HUES64 (cell line): ENCODE measurements at regions not wholly inside any gene's neighbourhood (a gene's known extent, or its start where the extent isn't known, plus 50 kb on each side); places are given as distances from the start of the nearest gene placed in this dataset.

Source experiments
- H3K27ac ChIP-seq: 2 replicates; pipeline ENCODE4 v1.7.0; 2013; ENCODE audit warnings: low read depth, low read length, inconsistent platforms
- H3K27me3 ChIP-seq: 2 replicates; pipeline ENCODE4 v1.6.1; 2013; ENCODE audit warnings: mild to moderate bottlenecking, low read length; ENCODE audit not compliant: insufficient read depth
- H3K36me3 ChIP-seq: 2 replicates; pipeline ENCODE4 v1.6.1; 2013; ENCODE audit warnings: mild to moderate bottlenecking, low read length; ENCODE audit not compliant: insufficient read depth
- H3K4me1 ChIP-seq: 2 replicates; pipeline ENCODE4 v1.6.1; 2013; ENCODE audit warnings: mild to moderate bottlenecking, low read length, moderate library complexity; ENCODE audit not compliant: insufficient read depth
- H3K4me3 ChIP-seq: 2 replicates; pipeline ENCODE4 v1.5.1; 2013; ENCODE audit warnings: mild to moderate bottlenecking, low read length, moderate library complexity
- H3K9ac ChIP-seq: 2 replicates; pipeline ENCODE4 v1.6.1; 2013; ENCODE audit warnings: mild to moderate bottlenecking, low read depth, low read length
- H3K9me3 ChIP-seq: 2 replicates; pipeline ENCODE4 v1.6.1; 2013; ENCODE audit warnings: low read depth, low read length; ENCODE audit not compliant: insufficient read depth
- WGBS: fragments of 150-250, 120-280 bp; methylation state at CpG from one replicate; pipeline ENCODE4 v1.1.7; 2013; ENCODE audit warnings: missing lambda C conversion rate; 5-methylcytosine and 5-hydroxymethylcytosine counted together

DNA sequence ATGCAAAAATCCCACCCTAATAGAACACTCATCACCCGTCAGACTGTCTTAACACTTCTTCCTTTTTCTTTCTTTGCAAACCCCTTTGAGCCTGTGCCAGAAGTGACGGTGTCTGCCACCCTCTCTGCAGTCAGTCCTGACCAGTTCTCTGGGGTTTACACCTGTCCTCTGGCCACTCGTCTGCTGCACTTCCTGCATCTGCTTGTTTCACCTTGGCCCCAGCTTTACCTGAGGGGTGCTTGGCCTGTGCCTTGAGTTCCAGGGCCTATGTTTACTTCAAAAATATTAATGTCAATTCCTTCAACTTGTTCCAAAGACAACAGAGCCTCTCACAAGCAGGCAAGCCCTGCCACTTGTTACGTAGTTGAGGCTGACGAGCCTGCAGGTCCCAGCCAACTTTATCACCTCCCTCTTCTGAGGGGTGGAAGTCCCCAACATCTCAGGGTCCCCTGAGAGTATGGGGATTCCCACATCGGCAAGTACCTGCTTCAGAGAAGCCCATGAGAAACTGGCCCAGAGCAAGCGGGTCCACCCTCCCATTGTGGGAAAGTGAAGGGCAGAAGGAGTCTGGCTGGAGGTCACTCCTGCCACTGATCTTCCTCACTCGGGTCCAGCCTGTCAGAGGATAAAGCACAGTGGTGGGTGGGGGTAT is 205.4 kb downstream of the DAD1 start:
- H3K27ac ChIP-seq: no peak overlapping the region
- no peak overlapping the region for H3K9ac ChIP-seq

DNA sequence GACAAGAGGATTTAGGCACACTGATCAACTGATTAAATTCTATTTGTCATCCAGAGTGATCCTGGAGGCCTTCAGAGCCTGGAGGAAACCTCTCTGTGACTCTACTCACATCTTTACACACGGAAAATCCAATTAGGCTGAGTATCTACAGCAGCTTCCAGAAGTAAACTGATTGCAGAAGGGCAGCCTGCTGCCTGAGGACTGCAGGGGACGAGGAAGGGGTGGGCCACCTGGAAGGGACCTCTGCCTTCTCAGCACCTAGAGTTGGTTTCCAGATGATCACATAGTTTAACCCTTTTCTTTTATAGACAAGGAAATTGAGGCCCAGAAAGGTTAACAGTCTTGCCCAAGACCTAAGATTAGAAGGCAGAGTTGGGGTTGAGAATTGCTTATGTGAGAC is 206.1 kb downstream of the DAD1 start:
- Histone ChIP-seq H3K27ac (no peak overlapping the region), H3K36me3 (no peaks in the 10 kb centered on the region), H3K4me1 (peaks cover 5% of the 10 kb centered on the region; the same call in 1 of the 2 replicates), H3K27me3 (no peaks in the 10 kb centered on the region), H3K4me3 (no peak overlapping the region), H3K9ac (no peak overlapping the region), H3K9me3 (no peaks in the 10 kb centered on the region)
- WGBS: 87% methylated on average over 2 of the region's 2 CpGs

More for the DNA sequence above, 205.4 kb downstream of the DAD1 start:
- no peaks in the 10 kb centered on the region for H3K27me3 ChIP-seq
- no peak overlapping the region for H3K4me3 ChIP-seq
- H3K9me3 ChIP-seq: no peaks in the 10 kb centered on the region
- H3K36me3 ChIP-seq: no peaks in the 10 kb centered on the region
- peaks cover 5% of the 10 kb centered on the region; the same call in 1 of the 2 replicates for H3K4me1 ChIP-seq
- WGBS: 78% methylated on average over 8 of the region's 8 CpGs

DNA sequence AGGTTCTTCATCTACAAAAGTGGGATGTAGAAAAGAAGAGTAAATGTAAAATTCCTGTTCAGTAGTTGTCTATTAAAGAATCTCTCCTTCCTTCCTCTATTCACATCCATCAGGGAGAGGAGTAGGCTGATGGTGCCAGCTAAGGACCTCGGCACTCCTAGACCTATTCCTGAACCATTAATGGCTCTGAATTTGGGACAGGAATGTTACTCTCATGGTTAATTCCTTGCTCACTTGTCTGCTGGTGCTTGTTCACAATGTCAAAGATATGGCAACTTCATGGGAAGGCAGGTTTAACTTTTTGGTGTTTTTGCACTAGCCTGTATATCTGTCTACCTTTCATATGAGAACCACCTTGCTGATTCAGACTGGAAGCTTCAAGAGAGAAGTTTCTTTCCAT is 206.6 kb downstream of the DAD1 start:
- Histone ChIP-seq H3K27ac (no peak overlapping the region), H3K9me3 (no peaks in the 10 kb centered on the region), H3K27me3 (no peaks in the 10 kb centered on the region), H3K4me1 (peaks cover 5% of the 10 kb centered on the region; the same call in 1 of the 2 replicates), H3K9ac (no peak overlapping the region), H3K36me3 (no peaks in the 10 kb centered on the region), H3K4me3 (no peak overlapping the region)
- WGBS: 100% methylated on average over 1 of the region's 1 CpG

DNA sequence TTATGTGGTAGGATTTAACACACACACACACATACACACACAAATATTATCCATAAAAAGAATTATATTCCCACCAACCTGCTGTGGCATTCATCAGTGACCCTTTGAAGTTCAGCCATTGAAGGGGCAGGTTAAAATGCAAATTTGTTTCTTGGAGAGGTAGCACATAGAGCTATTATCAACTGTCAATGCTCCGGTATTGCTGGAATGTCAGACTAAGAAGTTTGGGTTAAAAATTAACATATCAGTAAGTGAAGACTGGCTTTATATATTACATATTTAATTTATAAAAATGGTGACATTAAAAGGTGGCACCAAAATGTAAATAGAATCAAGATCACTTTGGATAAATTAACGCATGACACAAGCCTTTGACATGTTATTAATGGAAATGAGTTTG is 207.3 kb downstream of the DAD1 start:
- Histone ChIP-seq H3K9me3 (no peaks in the 10 kb centered on the region), H3K27ac (no peak overlapping the region), H3K27me3 (no peaks in the 10 kb centered on the region), H3K9ac (no peak overlapping the region), H3K4me1 (peaks cover 5% of the 10 kb centered on the region; the same call in 1 of the 2 replicates), H3K4me3 (no peak overlapping the region), H3K36me3 (no peaks in the 10 kb centered on the region)
- WGBS: 81% methylated on average over 2 of the region's 2 CpGs

DNA sequence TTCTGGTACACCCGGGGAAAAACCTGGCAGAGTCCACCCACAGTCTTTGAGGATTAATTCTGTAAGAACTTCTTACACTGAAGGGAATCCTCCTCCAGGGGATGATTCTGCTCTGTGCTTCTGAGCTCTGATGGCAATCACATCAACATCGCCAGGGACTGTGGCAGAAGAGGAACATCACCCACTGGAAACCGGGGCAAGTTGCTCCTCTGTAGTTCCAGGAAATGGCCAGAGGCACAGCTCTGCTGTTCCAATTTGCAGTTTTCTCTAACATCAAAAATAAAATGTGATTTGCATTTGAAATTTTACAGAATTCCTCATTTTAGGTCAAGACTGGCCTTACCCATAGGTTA is 207.6 kb downstream of the DAD1 start:
- no peaks in the 10 kb centered on the region for H3K36me3 ChIP-seq
- 72% methylated on average over 3 of the region's 3 CpGs for WGBS
- no peak overlapping the region for H3K9ac ChIP-seq
- H3K27me3 ChIP-seq: no peaks in the 10 kb centered on the region
- peaks cover 5% of the 10 kb centered on the region; the same call in 1 of the 2 replicates for H3K4me1 ChIP-seq
- no peak overlapping the region for H3K4me3 ChIP-seq
- H3K9me3 ChIP-seq: no peaks in the 10 kb centered on the region
- H3K27ac ChIP-seq: no peak overlapping the region

DNA sequence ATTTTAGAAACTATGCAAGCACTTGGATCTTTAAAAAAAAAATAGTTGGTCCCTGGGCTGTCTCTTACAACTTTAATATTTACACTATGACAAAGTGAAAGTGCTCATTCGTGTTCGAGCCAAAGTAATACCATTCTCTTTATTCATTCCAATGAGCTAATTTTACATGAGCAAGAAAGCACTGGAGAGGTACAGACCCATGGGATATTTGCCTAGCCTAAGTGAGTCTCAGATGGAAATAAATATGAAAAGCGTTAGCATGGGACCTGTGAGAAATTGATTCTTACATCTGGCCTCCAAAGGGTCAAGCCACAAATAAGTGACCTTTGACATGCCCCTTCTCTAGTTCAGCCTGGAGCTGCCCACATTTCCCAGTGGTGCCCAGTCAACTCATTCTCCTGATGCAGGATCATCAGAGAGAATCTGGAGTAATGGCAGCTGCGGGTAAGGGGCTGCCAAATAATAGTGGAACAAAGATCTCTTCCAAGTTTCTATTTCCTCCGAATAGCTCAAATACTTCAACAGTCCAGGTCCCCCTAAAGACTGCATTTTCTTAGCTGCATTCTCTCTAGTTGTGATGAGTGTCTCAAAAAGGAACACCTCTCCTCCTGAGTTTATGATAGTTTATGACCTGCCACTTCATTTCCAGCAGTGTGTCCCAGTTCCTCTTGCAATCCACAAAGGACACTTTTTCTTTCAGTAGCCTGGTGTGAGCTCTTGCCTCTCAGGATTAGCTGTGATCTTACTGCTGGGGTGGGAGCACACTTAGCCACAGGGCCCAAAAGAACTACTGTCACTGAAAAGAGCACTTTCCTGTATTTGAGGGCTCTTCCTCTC is 208.2 kb downstream of the DAD1 start:
- no peaks in the 10 kb centered on the region for H3K9me3 ChIP-seq
- H3K4me3 ChIP-seq: no peak overlapping the region
- no peaks in the 10 kb centered on the region for H3K36me3 ChIP-seq
- H3K27ac ChIP-seq: no peak overlapping the region
- peaks cover 5% of the 10 kb centered on the region; the same call in 1 of the 2 replicates for H3K4me1 ChIP-seq
- H3K27me3 ChIP-seq: no peaks in the 10 kb centered on the region
- no peak overlapping the region for H3K9ac ChIP-seq
- WGBS: 91% methylated on average over 5 of the region's 5 CpGs

DNA sequence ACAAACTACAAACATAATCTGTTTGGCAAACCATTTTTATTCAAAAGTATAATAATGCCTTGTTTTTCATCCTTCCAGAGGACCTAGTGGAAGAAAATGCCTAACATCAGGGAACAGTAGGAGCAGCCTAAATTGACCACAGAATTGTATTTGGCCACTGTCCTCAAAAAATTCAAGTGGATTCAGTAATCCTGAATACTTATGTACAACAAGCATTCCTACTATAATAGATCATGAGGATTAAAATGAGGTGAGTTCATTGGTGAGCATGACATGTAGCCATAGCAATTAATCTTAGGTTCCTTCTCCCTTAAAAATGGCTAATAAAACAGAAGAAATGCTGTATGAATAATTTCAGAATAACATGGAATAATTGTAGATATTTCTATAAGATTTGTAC is 209.3 kb downstream of the DAD1 start:
- no peaks in the 10 kb centered on the region for H3K27me3 ChIP-seq
- no peak overlapping the region for H3K27ac ChIP-seq

DNA sequence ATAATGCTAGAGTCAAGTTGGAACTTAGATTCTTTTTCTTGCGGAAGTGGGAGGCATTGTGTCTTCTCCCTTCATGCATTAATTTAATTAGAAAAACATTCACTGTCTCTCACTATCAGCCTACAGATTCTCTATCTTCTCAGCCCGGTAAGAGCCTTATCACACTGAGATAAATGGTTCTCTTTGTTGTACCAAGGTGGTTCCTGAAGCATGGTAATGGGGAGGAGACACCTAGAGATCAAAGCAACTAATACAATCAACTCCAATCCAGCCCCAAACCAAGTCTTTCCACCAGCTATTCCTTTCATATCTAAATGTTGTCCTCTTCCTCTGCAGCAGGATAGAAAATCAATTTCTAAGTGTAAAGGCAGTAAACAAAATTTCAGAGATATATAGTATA is 210.8 kb downstream of the DAD1 start:
- no peaks in the 10 kb centered on the region for H3K27me3 ChIP-seq
- 79% methylated on average over 1 of the region's 2 CpGs for WGBS
- H3K27ac ChIP-seq: no peak overlapping the region
- no peak overlapping the region for H3K9ac ChIP-seq
- peaks cover 5% of the 10 kb centered on the region; the same call in 1 of the 2 replicates for H3K4me1 ChIP-seq
- H3K9me3 ChIP-seq: no peaks in the 10 kb centered on the region
- H3K36me3 ChIP-seq: no peaks in the 10 kb centered on the region
- no peak overlapping the region for H3K4me3 ChIP-seq

More for the DNA sequence above, 209.3 kb downstream of the DAD1 start:
- Histone ChIP-seq H3K9me3 (no peaks in the 10 kb centered on the region), H3K9ac (no peak overlapping the region), H3K4me1 (peaks cover 5% of the 10 kb centered on the region; the same call in 1 of the 2 replicates), H3K36me3 (no peaks in the 10 kb centered on the region), H3K4me3 (no peak overlapping the region)

DNA sequence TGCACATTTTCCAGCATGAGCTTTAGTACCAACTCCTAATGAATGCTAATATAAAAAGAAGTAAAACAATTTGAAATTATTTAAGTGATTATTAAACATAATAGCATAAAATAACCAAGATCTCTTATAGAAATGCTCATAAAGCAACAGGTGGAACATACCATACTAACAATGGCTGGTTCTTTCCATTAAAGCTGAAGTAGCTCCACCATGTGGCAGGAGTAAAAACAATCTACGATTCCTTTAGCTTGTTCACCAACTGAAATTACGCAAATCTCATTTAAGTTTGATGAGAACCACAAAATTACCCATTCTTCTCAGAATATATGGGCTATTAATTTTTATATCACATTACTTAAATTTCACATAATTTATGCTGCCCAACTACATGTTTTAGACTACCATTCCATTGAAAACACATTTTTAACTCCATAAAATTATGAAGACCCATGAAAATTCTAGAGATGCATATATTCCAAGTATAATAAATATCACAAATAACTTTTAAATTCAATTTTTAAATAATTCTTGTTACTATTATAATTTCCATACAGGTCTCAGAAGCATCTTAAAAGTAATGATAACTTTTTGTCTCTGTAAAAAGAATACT is 213.6 kb downstream of the DAD1 start:
- Histone ChIP-seq H3K27ac (no peak overlapping the region), H3K27me3 (no peaks in the 10 kb centered on the region), H3K9ac (no peak overlapping the region), H3K36me3 (no peaks in the 10 kb centered on the region), H3K4me3 (no peak overlapping the region), H3K9me3 (no peaks in the 10 kb centered on the region), H3K4me1 (no peaks in the 10 kb centered on the region)
- WGBS: 17% methylated on average over 2 of the region's 2 CpGs

DNA sequence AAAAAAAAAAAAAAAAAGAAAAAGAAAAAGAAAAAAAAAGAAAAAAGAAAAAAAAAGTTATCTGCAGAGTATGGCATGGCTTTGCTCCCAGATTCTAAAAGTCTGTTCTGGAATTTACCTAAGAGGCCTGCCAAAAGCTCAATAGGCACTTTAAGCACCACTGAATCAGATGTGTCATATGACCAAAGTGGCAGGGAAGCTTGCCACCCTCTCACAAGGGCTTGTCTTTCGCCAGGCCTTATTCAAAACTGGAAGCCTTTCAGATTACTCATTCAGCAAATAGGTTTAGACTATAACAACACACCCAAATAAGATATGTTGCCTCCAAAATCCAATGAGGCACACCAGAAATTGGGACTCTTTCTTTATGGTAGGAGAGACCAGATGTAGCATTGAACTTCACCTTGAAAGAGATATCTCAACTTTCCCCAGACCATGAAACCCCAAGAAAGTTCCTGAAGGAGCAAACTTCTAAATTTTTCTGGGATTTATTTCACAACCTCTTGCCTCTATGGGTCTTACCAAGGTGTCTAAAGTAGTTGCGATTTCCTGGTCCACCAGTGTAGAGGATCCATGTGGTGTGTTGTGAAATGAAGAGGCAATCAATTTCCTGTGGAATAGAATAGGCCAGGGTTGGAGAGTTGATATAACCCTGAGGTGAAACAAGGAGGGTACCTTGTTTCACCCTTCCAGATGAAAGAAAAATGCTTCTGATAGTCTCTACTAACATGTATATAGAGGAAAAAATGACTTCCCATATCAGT is 218.8 kb downstream of the DAD1 start:
- no peak overlapping the region for H3K4me3 ChIP-seq
- no peaks in the 10 kb centered on the region for H3K4me1 ChIP-seq
- H3K9ac ChIP-seq: no peak overlapping the region
- 92% methylated on average over 2 of the region's 2 CpGs for WGBS
- H3K9me3 ChIP-seq: no peaks in the 10 kb centered on the region
- H3K27ac ChIP-seq: no peak overlapping the region
- H3K27me3 ChIP-seq: no peaks in the 10 kb centered on the region
- H3K36me3 ChIP-seq: no peaks in the 10 kb centered on the region

DNA sequence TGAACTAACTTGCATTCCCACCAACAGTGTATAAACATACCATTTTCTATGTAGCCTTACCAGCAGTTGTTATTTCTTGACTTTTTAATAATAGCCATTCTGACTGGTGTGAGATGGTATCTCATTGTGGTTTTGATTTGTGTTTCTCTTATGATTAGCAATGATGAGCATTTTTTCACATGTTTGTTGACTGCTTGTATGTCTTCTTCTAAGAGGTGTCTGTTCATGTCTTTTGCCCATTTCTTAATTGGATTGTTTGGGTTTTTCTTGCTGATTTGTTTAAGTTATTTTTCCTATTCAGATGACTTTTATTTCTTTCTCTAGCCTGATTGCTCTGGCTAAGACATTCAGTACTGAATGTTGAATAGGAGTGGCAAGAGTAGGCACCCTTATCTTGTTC is 230.3 kb downstream of the DAD1 start:
- no peak overlapping the region for H3K9ac ChIP-seq
- no peak overlapping the region for H3K27ac ChIP-seq
- no peaks in the 10 kb centered on the region for H3K4me1 ChIP-seq
- no peak overlapping the region for H3K4me3 ChIP-seq
- H3K36me3 ChIP-seq: no peaks in the 10 kb centered on the region
- no peaks in the 10 kb centered on the region for H3K27me3 ChIP-seq
- peaks cover 3% of the 10 kb centered on the region; the same call in 1 of the 2 replicates for H3K9me3 ChIP-seq
